ENCODE measurements at regions not wholly inside any gene's neighbourhood (a gene's known extent, or its start where the extent isn't known, plus 50 kb on each side); places are given as distances from the start of the nearest gene placed in this dataset.

DNA sequence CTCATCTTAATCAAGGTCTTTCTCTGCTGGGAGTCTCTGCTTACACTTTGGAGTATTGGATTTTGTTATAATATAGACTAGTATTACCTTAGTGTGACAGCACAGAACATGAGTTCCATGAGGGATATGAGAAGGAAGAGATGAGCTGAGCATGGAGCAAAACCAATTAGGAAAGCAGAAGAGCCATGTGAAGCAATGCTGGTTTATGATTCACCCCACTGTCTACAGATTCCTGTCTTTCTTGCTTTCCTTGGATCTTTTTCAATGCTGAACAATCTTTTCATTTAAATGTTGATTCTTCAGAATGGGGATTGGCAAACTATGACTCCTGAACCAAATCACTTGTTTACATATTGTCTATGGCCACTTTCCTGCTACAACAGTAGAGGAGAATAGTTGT is 70.4 kb upstream of the KITLG start:
- TF ChIP-seq CTCF (IDR thresholded peaks at IDR 0.05; ENCODE audit: insufficient read depth, low read length, poor library complexity, severe bottlenecking) = no peak
- Histone ChIP-seq H3K36me3 (ENCODE audit: control insufficient read depth, insufficient read depth, low read length) (no peaks in the 10 kb centered on the region), H3K4me3 (replicated peaks; ENCODE audit: low read depth, low read length) (no peak overlapping the region), H3K27me3 (replicated peaks; ENCODE audit: control insufficient read depth, insufficient read depth, low read length) (no peaks in the 10 kb centered on the region)
- DNase-seq (ENCODE audit: extremely low read depth, insufficient read length) = no peak

DNA sequence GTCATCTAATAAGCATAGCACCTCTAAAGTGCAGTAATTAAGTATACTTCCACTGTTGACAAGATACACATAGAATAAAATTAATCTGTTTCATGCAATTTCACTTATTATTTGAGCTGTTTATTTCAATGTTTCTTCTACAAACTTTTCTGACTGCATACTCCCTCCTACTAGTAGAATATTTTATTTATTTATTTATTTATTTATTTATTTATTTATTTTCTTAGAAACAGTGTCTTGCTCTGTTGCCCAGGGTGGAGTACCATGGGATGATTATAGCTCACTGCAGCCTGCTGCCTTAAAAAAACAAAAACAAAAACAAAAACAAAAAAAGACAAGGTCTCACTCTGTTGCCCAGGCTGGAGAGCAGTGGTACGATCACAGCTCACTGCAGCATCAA is 68.4 kb upstream of the KITLG start:
- Histone ChIP-seq H3K4me3 (replicated peaks; ENCODE audit: low read depth, low read length) (no peak overlapping the region), H3K36me3 (ENCODE audit: control insufficient read depth, insufficient read depth, low read length) (no peaks in the 10 kb centered on the region), H3K27me3 (replicated peaks; ENCODE audit: control insufficient read depth, insufficient read depth, low read length) (no peaks in the 10 kb centered on the region)
- DNase-seq (ENCODE audit: extremely low read depth, insufficient read length) = no peak
- TF ChIP-seq CTCF (IDR thresholded peaks at IDR 0.05; ENCODE audit: insufficient read depth, low read length, poor library complexity, severe bottlenecking) = no peak

DNA sequence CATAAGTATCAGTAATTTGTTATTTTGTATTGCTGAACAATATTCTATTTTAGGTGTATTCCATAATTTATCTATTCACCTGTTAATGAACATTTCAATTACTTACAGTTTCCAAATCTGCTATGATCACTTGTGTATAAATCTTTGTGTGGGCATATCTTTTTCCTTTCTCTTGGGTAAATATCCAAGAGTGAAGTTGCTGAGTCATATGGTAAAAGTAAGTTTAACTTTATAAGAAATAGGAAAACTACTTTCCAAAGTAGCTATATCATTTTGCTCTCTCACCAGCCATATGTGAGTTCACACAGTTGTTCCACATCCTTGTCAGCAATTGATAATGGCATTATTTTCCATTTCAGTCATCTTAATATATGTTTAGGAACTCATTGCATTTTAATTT is 66.6 kb upstream of the KITLG start:
- no peak for DNase-seq (ENCODE audit: extremely low read depth, insufficient read length)
- Histone ChIP-seq H3K36me3 (ENCODE audit: control insufficient read depth, insufficient read depth, low read length) (no peaks in the 10 kb centered on the region), H3K27me3 (replicated peaks; ENCODE audit: control insufficient read depth, insufficient read depth, low read length) (no peaks in the 10 kb centered on the region), H3K4me3 (replicated peaks; ENCODE audit: low read depth, low read length) (no peak overlapping the region)
- TF ChIP-seq CTCF (IDR thresholded peaks at IDR 0.05; ENCODE audit: insufficient read depth, low read length, poor library complexity, severe bottlenecking) = no peak

- H3K27me3 ChIP-seq (replicated peaks; ENCODE audit: control insufficient read depth, insufficient read depth, low read length) = no peaks in the 10 kb centered on the region
- H3K36me3 ChIP-seq (ENCODE audit: control insufficient read depth, insufficient read depth, low read length) = no peaks in the 10 kb centered on the region
- DNase-seq (ENCODE audit: extremely low read depth, insufficient read length) = no peak
- no peak overlapping the region for H3K4me3 ChIP-seq (replicated peaks; ENCODE audit: low read depth, low read length)
- TF ChIP-seq CTCF (IDR thresholded peaks at IDR 0.05; ENCODE audit: insufficient read depth, low read length, poor library complexity, severe bottlenecking) = no peak
Observed at GRCh38 chr12:88645816-88646215, 65.5 kb upstream of the KITLG start.

DNA sequence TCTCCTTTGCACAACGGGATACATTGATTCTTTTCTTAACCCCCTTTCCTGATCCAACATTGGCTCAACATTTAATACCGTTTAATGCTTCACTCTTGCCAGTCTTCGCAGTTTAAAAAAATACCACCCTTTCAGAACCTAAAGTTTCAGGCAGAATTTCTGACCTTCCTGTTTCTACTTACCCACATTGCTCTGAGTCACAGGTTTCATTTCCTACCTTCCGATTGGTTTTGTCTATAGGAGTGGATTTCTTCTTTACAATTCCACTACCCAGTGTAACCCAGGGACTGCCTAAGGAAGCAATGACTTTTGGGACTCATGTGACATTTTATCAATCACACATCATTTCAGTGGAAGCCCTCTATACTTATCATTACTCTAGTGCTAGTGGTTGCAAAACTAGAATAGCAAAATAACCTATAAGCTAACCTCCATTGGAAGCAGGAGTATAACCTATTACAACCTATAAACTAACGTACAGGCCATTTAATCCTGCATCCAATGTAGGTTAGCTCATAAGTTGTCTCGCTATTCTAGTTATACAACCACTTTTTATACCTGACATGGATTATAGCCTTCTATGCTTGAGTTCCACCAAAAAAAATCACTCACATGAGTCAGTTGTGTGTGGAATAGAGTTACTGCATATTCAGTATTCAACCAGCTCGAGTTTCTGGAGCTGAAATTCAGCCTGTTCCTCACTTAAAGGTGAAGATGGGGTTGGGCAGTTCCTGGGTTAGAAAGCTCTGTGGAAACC is 64.9 kb upstream of the KITLG start:
- Histone ChIP-seq H3K36me3 (ENCODE audit: control insufficient read depth, insufficient read depth, low read length) (no peaks in the 10 kb centered on the region), H3K4me3 (replicated peaks; ENCODE audit: low read depth, low read length) (no peak overlapping the region), H3K27me3 (replicated peaks; ENCODE audit: control insufficient read depth, insufficient read depth, low read length) (no peaks in the 10 kb centered on the region)
- TF ChIP-seq CTCF (IDR thresholded peaks at IDR 0.05; ENCODE audit: insufficient read depth, low read length, poor library complexity, severe bottlenecking) = no peak
- DNase-seq (ENCODE audit: extremely low read depth, insufficient read length) = no peak

- DNase-seq (ENCODE audit: extremely low read depth, insufficient read length) = no peak
- Histone ChIP-seq H3K36me3 (ENCODE audit: control insufficient read depth, insufficient read depth, low read length) (no peaks in the 10 kb centered on the region), H3K27me3 (replicated peaks; ENCODE audit: control insufficient read depth, insufficient read depth, low read length) (no peaks in the 10 kb centered on the region), H3K4me3 (replicated peaks; ENCODE audit: low read depth, low read length) (no peak overlapping the region)
- no peak for TF ChIP-seq CTCF (IDR thresholded peaks at IDR 0.05; ENCODE audit: insufficient read depth, low read length, poor library complexity, severe bottlenecking)
Observed at GRCh38 chr12:88643685-88644084, 63.4 kb upstream of the KITLG start.

Data from GM06990 (cell line).